ENCODE measurements at regions not wholly inside any gene's neighbourhood (a gene's known extent, or its start where the extent isn't known, plus 50 kb on each side); places are given as distances from the start of the nearest gene placed in this dataset.

DNA sequence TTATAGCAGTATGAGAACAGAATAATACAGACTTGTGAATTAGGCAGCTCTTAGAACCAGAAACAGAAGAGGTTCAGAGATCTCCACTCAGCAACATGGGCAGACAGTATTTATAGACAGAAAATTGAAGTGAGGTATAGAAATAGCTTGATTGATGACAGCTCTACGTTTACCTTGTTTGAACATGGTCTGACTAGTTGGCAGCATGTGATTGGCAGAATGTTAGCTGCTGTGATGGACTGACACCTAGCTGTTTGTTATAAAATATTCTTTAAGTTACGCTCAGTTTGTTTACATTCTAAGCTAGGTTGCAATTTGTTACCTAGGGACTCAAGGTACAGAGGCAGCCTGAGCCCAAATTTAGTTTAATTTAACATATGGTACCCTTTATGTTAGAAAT, 73.7 kb upstream of the TMEM229A start:
- TF ChIP-seq, protein P1, sequence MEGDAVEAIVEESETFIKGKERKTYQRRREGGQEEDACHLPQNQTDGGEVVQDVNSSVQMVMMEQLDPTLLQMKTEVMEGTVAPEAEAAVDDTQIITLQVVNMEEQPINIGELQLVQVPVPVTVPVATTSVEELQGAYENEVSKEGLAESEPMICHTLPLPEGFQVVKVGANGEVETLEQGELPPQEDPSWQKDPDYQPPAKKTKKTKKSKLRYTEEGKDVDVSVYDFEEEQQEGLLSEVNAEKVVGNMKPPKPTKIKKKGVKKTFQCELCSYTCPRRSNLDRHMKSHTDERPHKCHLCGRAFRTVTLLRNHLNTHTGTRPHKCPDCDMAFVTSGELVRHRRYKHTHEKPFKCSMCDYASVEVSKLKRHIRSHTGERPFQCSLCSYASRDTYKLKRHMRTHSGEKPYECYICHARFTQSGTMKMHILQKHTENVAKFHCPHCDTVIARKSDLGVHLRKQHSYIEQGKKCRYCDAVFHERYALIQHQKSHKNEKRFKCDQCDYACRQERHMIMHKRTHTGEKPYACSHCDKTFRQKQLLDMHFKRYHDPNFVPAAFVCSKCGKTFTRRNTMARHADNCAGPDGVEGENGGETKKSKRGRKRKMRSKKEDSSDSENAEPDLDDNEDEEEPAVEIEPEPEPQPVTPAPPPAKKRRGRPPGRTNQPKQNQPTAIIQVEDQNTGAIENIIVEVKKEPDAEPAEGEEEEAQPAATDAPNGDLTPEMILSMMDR (IDR thresholded peaks at IDR 0.05) = no peak
- TF ChIP-seq POLR2A (IDR thresholded peaks at IDR 0.05) = no peak

All from vagina (tissue), 2 donors.